MCF 10A (cell line): ENCODE measurements at regions not wholly inside any gene's neighbourhood (a gene's known extent, or its start where the extent isn't known, plus 50 kb on each side); places are given as distances from the start of the nearest gene placed in this dataset.

Source experiments
- BruUV-seq: library from RNA; stranded (reverse); fragments of 400-500 nt; replicated peaks from 2 replicates; lab custom pipeline; 2021; lab: Mats Ljungman, UMichigan
- CTCF ChIA-PET: fragments of 300-600 bp; sonication (Branson Sonifier 250); formaldehyde crosslinking; extraction: SDS; loops from one replicate; lab custom pipeline; 2021; ENCODE audit warnings: antibody characterized with exemption, inconsistent platforms; lab: Yijun Ruan, JAX
- POLR2A ChIA-PET: fragments of 300-600, 350-650 bp; sonication (Branson Sonifier 250); formaldehyde crosslinking; extraction: SDS; loops from one replicate; lab custom pipeline; 2020; ENCODE audit warnings: antibody characterized with exemption, inconsistent platforms; lab: Yijun Ruan, JAX
- DNase-seq: peaks from one replicate; pipeline ENCODE4 v3.0.0-alpha.2; 2018; ENCODE audit not compliant: unreplicated experiment
- H3K27ac Mint-ChIP-seq: one replicate; pipeline ENCODE4 v1.8.0; 2022; ENCODE audit warnings: mild to moderate bottlenecking, low read depth, mixed read lengths; ENCODE audit not compliant: unreplicated experiment
- H3K27me3 Mint-ChIP-seq: one replicate; pipeline ENCODE4 v1.8.0; 2022; ENCODE audit warnings: mixed read lengths; ENCODE audit not compliant: insufficient read depth, unreplicated experiment
- H3K36me3 Mint-ChIP-seq: one replicate; pipeline ENCODE4 v1.8.0; 2022; ENCODE audit warnings: mild to moderate bottlenecking, moderate library complexity, mixed read lengths; ENCODE audit not compliant: insufficient read depth, unreplicated experiment
- H3K4me1 Mint-ChIP-seq: one replicate; pipeline ENCODE4 v1.8.0; 2022; ENCODE audit warnings: mixed read lengths; ENCODE audit not compliant: insufficient read depth, unreplicated experiment
- H3K4me3 Mint-ChIP-seq: one replicate; pipeline ENCODE4 v1.8.0; 2022; ENCODE audit warnings: mild to moderate bottlenecking, moderate library complexity, mixed read lengths; ENCODE audit not compliant: unreplicated experiment
- H3K9me3 Mint-ChIP-seq: one replicate; pipeline ENCODE4 v1.8.0; 2022; ENCODE audit warnings: mixed read lengths; ENCODE audit not compliant: unreplicated experiment
- intact Hi-C: fragments of 100-400 bp; cut with micrococcal nuclease; formaldehyde crosslinking; loops from 2 replicates; pipeline ENCODE4 v1.14.1; 2022
- TF ChIP-seq, protein P1 (sequence below): fragments of 200-600 bp; IDR thresholded peaks from one replicate; pipeline ENCODE4 v1.8.0; 2022; ENCODE audit warnings: antibody characterized with exemption, mild to moderate bottlenecking; ENCODE audit not compliant: unreplicated experiment

DNA sequence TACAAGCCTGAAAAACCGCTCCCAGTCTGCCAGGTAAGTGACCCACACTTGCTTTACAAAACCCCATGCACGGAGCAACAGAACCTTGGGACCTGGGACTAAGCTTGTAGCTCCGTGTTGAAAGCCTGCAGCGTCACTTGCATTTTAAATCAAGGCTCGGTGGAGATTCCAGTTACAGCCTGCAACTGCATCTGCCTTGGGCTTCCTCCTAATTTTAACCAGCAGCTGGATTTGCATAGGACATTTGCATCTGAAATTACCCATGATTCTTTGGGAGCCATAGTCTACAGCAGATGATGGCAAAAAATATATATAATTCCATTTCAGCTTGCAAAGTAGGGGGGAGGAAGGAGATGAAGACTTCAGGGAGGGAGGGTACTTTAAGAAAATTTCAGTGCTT is 62.4 kb upstream of the IGSF21 start:
- H3K27me3 Mint-ChIP-seq = peaks cover 20% of the 10 kb centered on the region
- POLR2A ChIA-PET = no interaction called here
- no peak overlapping the region for H3K4me3 Mint-ChIP-seq
- H3K36me3 Mint-ChIP-seq = no peaks in the 10 kb centered on the region
- no peak overlapping the region for H3K27ac Mint-ChIP-seq
- intact Hi-C loops = no loop called here
- peaks cover 9% of the 10 kb centered on the region for H3K9me3 Mint-ChIP-seq
- CTCF ChIA-PET = no interaction called here
- no TSS peak for BruUV-seq
- TF ChIP-seq, protein P1, sequence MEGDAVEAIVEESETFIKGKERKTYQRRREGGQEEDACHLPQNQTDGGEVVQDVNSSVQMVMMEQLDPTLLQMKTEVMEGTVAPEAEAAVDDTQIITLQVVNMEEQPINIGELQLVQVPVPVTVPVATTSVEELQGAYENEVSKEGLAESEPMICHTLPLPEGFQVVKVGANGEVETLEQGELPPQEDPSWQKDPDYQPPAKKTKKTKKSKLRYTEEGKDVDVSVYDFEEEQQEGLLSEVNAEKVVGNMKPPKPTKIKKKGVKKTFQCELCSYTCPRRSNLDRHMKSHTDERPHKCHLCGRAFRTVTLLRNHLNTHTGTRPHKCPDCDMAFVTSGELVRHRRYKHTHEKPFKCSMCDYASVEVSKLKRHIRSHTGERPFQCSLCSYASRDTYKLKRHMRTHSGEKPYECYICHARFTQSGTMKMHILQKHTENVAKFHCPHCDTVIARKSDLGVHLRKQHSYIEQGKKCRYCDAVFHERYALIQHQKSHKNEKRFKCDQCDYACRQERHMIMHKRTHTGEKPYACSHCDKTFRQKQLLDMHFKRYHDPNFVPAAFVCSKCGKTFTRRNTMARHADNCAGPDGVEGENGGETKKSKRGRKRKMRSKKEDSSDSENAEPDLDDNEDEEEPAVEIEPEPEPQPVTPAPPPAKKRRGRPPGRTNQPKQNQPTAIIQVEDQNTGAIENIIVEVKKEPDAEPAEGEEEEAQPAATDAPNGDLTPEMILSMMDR = no peak
- DNase-seq = no peak
- H3K4me1 Mint-ChIP-seq = no peaks in the 10 kb centered on the region

DNA sequence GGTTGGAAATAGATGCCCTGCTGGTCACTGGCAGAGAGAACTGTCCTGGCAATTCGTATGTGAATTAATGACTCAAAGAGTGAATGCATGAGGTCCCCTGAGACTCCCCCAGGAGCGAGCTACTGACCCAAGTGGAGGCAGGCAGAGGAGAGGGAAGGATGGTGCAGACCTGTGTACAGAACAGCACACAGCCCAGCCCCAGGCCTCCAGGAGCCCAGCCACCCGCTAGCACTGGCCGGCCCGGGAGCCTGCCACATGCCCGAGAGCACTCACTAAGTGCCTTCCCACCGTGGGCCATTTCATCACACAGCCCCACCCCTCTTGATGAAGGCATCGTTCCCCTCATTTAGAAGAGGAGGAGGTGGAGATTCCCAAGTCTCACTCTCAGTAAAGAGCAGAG is 62.0 kb upstream of the IGSF21 start:
- Mint-ChIP-seq H3K27me3 (peaks cover 20% of the 10 kb centered on the region), H3K36me3 (no peaks in the 10 kb centered on the region), H3K4me3 (no peak overlapping the region), H3K27ac (no peak overlapping the region), H3K4me1 (no peaks in the 10 kb centered on the region), H3K9me3 (peaks cover 9% of the 10 kb centered on the region)
- POLR2A ChIA-PET = no interaction called here
- DNase-seq = no peak
- intact Hi-C loops = no loop called here
- CTCF ChIA-PET = no interaction called here
- BruUV-seq = no TSS peak
- TF ChIP-seq, protein P1 = no peak

DNA sequence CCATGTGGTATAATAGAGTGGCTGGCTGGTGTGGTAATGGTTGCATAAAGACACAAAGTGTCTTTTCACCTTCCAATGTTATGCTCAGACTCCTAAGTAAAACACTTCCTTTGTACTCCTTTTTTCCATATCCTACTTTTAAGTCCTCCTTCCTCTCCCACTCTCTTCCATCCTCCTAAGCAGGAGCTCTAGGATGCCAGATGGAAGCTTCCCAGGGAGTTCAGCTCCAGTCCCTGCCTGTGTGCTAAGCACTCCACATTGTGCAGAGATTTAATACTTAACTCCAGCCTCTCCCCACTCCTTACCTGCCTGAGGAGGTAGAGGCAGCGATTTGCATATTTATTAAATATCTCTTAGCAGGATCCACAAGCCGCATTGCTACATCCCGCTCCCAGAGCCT is 60.5 kb upstream of the IGSF21 start:
- Mint-ChIP-seq H3K27ac (no peak overlapping the region), H3K4me3 (no peak overlapping the region), H3K4me1 (no peaks in the 10 kb centered on the region), H3K36me3 (no peaks in the 10 kb centered on the region), H3K9me3 (peaks cover 9% of the 10 kb centered on the region), H3K27me3 (peaks cover 27% of the 10 kb centered on the region)
- TF ChIP-seq, protein P1 = no peak
- ChIA-PET CTCF (no interaction called here), POLR2A (no interaction called here)
- DNase-seq = no peak
- intact Hi-C loops = no loop called here
- BruUV-seq = no TSS peak

DNA sequence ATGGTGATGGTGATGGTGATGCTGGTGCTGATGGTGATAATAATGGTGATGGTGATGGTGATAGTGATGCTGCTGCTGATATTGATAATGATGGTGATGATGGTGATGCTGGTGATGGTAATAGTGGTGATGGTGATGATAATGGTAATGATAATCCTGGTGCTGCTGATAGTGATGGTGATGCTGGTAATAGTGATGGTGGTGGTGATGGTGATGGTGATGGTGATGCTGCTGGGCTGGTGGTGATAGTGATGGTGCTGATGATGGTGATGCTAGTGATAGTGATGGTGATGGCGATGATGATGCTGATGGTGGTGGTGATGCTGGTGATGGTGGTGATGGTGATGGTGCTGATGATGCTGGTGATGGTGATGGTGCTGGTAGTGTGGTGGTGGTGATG is 58.4 kb upstream of the IGSF21 start:
- H3K4me1 Mint-ChIP-seq = no peaks in the 10 kb centered on the region
- no peak overlapping the region for H3K4me3 Mint-ChIP-seq
- no TSS peak for BruUV-seq
- intact Hi-C loops = no loop called here
- TF ChIP-seq, protein P1 = no peak
- no peak for DNase-seq
- no peak overlapping the region for H3K27ac Mint-ChIP-seq
- H3K27me3 Mint-ChIP-seq = peaks cover 33% of the 10 kb centered on the region
- no peaks in the 10 kb centered on the region for H3K36me3 Mint-ChIP-seq
- ChIA-PET CTCF (interaction anchor here (0.6 kb wide), 1 partner anchor 170 kb away, joined by 4 read pairs; no protein-coding TSS in a partner anchor), POLR2A (interaction anchor here (0.7 kb wide), 1 partner anchor 71 kb away, joined by 4 read pairs; no protein-coding TSS in a partner anchor)
- peaks cover 9% of the 10 kb centered on the region for H3K9me3 Mint-ChIP-seq
